B cell (primary cell): ENCODE measurements at regions not wholly inside any gene's neighbourhood (a gene's known extent, or its start where the extent isn't known, plus 50 kb on each side); places are given as distances from the start of the nearest gene placed in this dataset.

Experiments
- ATAC-seq: fragments of 200-7000 bp; cut with Tn5 transposase; one replicate; pipeline ENCODE4 v1.10.0; 2021; ENCODE audit warnings: low read depth, mild to moderate bottlenecking, moderate number of reproducible peaks, moderate library complexity
- CTCF ChIA-PET: fragments of 350-600 bp; sonication (Branson Sonifier 250); formaldehyde crosslinking; loops from one replicate; lab custom pipeline; 2021; ENCODE audit warnings: antibody characterized with exemption, inconsistent platforms; lab: Charles Lee
- POLR2A ChIA-PET: fragments of 350-600 bp; sonication (Branson Sonifier 250); formaldehyde crosslinking; loops from one replicate; lab custom pipeline; 2021; ENCODE audit warnings: antibody characterized with exemption; lab: Charles Lee
- DNase-seq: peaks from one replicate; pipeline ENCODE4 v3.0.0; 2013
- H2AFZ ChIP-seq: 2 replicates; pipeline ENCODE4 v1.6.1; 2012; ENCODE audit warnings: mild to moderate bottlenecking, low read depth, low read length; ENCODE audit not compliant: insufficient read depth, poor library complexity, severe bottlenecking
- H3K27ac ChIP-seq, 2 donors: 1 replicate in 1 of 2; 2 replicates in 1 of 2; pipeline ENCODE4 v1.5.1; 2012 to 2013; ENCODE audit warnings: low read length in 2 of 2, mild to moderate bottlenecking in 2 of 2, moderate library complexity in 1 of 2
- H3K27me3 ChIP-seq, 4 experiments: fragments of 200-600 bp in 1 of 4; sonication (generic) in 1 of 4; replicated peaks in 1 of 4; 1 replicate in 2 of 4; 2 replicates in 2 of 4; pipeline versions ENCODE4 v1.6.1 to v1.7.0; 2013 to 2016; ENCODE audit warnings: low read length in 3 of 4, mild to moderate bottlenecking in 2 of 4, mixed read lengths in 1 of 4, moderate library complexity in 1 of 4; ENCODE audit not compliant: insufficient read depth in 4 of 4, control insufficient read depth in 3 of 4; ENCODE audit errors: control extremely low read depth in 1 of 4
- H3K36me3 ChIP-seq, 2 experiments: replicated peaks in 1 of 2; 1 replicate in 1 of 2; 2 replicates in 1 of 2; pipeline versions ENCODE4 v1.6.1 to v1.7.1; 2013; ENCODE audit warnings: low read length in 1 of 2; ENCODE audit not compliant: insufficient read depth in 2 of 2, control insufficient read depth in 1 of 2; ENCODE audit errors: control extremely low read depth in 1 of 2, extremely low read depth in 1 of 2
- H3K4me1 ChIP-seq, 2 donors: fragments of 200-600 bp in 1 of 2; sonication (generic) in 1 of 2; 1 replicate in 1 of 2; 2 replicates in 1 of 2; pipeline versions ENCODE4 v1.5.1 to v1.6.1; 2013 to 2017; ENCODE audit warnings: low read length in 2 of 2; ENCODE audit not compliant: control insufficient read depth in 2 of 2, insufficient read depth in 2 of 2
- H3K4me2 ChIP-seq: replicated peaks from 2 replicates; pipeline ENCODE3; 2012; ENCODE audit warnings: mild to moderate bottlenecking, low read depth, low read length; ENCODE audit not compliant: poor library complexity, severe bottlenecking
- H3K4me3 ChIP-seq, 5 experiments: fragments of 200-600 bp in 1 of 5; sonication (generic) in 1 of 5; 1 replicate in 3 of 5; 2 replicates in 2 of 5; pipeline versions ENCODE4 v1.5.1 to v1.7.0; 2011 to 2016; ENCODE audit warnings: low read length in 4 of 5, mild to moderate bottlenecking in 4 of 5, low read depth in 2 of 5, control low read depth in 1 of 5, moderate library complexity in 1 of 5; ENCODE audit not compliant: insufficient read depth in 1 of 5; ENCODE audit errors: control extremely low read depth in 1 of 5, extremely low read depth in 1 of 5
- H3K79me2 ChIP-seq: fragments of 200-600 bp; sonication (generic); one replicate; pipeline ENCODE4 v1.6.0; 2016; ENCODE audit warnings: low read length; ENCODE audit not compliant: control insufficient read depth, insufficient read depth
- H3K9ac ChIP-seq: fragments of 200-600 bp; sonication (generic); 2 replicates; pipeline ENCODE4 v1.6.1; 2017; ENCODE audit warnings: mild to moderate bottlenecking, low read length, moderate library complexity
- H3K9me3 ChIP-seq, 3 donors: one replicate each; pipeline versions ENCODE4 v1.6.1 to v1.7.1; 2013; ENCODE audit warnings: low read length in 2 of 3; ENCODE audit not compliant: control insufficient read depth in 2 of 3, insufficient read depth in 1 of 3; ENCODE audit errors: control extremely low read depth in 1 of 3
- H4K20me1 ChIP-seq: 2 replicates; pipeline ENCODE4 v1.6.0; 2012; ENCODE audit warnings: mild to moderate bottlenecking, low read length; ENCODE audit not compliant: insufficient read depth, control insufficient read depth, poor library complexity, severe bottlenecking
- H3K27ac Mint-ChIP-seq: one replicate; pipeline ENCODE4 v1.8.0; 2021; ENCODE audit warnings: mixed read lengths
- H3K27me3 Mint-ChIP-seq: one replicate; pipeline ENCODE4 v1.8.0; 2021; ENCODE audit warnings: mixed read lengths
- H3K4me1 Mint-ChIP-seq: one replicate; pipeline ENCODE4 v1.8.0; 2021; ENCODE audit warnings: mixed read lengths
- H3K4me3 Mint-ChIP-seq: one replicate; pipeline ENCODE4 v1.8.0; 2021; ENCODE audit warnings: mixed read lengths
- H3K9me3 Mint-ChIP-seq: one replicate; pipeline ENCODE4 v1.8.0; 2022; ENCODE audit warnings: mixed read lengths; ENCODE audit not compliant: insufficient read depth
- EZH2 ChIP-seq: IDR thresholded peaks from 2 replicates; pipeline ENCODE4 v1.6.1; 2012; ENCODE audit warnings: borderline replicate concordance, low read depth, mild to moderate bottlenecking, moderate library complexity, low read length; ENCODE audit not compliant: insufficient read depth, poor library complexity, severe bottlenecking
- WGBS: methylation state at CpG from one replicate; pipeline ENCODE4 v1.1.5; 2013; ENCODE audit warnings: missing lambda C conversion rate; ENCODE audit not compliant: insufficient coverage; 5-methylcytosine and 5-hydroxymethylcytosine counted together
- intact Hi-C: fragments of 100-400 bp; cut with micrococcal nuclease; formaldehyde crosslinking; loops from one replicate; pipeline ENCODE4 v1.10.0; 2022
- TF ChIP-seq, protein P1 (sequence below): fragments of 200-600 bp; IDR thresholded peaks from one replicate; pipeline ENCODE4 v1.8.0; 2022; ENCODE audit warnings: antibody characterized with exemption, mild to moderate bottlenecking

DNA sequence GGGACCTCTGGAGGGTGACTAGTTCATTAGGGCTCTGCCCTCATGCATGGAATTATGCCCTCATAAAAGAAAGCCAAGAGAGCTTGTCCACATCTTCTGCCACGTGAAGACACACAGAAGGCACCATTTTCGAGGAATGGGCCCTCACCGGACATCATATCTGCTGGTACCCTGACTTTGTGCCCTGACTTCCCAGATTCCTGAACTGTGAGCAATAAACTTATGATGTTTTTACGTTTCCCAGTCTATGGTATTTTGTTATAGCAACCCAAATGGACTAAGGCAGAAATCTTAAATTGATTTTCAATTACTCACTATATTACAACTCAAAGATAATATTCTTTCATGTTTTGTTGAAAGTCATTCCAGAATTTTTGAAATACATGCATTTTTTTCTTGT is 163.8 kb upstream of the PAPPA start:
- H3K4me3 ChIP-seq = no peak overlapping the region
- H3K36me3 ChIP-seq = no peaks in the 10 kb centered on the region
- H4K20me1 ChIP-seq = no peaks in the 10 kb centered on the region
- CTCF ChIA-PET = no interaction called here
- Mint-ChIP-seq H3K27me3 (no peaks in the 10 kb centered on the region), H3K27ac (no peak overlapping the region), H3K9me3 (no peaks in the 10 kb centered on the region), H3K4me3 (no peak overlapping the region), H3K4me1 (no peaks in the 10 kb centered on the region)
- no peak overlapping the region for H3K9ac ChIP-seq
- intact Hi-C loops = no loop called here
- H3K4me1 ChIP-seq = no peaks in the 10 kb centered on the region
- H3K79me2 ChIP-seq = no peaks in the 10 kb centered on the region
- H3K27ac ChIP-seq = no peak overlapping the region
- ATAC-seq = no peak
- H2AFZ ChIP-seq = no peak overlapping the region
- no peak for TF ChIP-seq EZH2
- TF ChIP-seq, protein P1, sequence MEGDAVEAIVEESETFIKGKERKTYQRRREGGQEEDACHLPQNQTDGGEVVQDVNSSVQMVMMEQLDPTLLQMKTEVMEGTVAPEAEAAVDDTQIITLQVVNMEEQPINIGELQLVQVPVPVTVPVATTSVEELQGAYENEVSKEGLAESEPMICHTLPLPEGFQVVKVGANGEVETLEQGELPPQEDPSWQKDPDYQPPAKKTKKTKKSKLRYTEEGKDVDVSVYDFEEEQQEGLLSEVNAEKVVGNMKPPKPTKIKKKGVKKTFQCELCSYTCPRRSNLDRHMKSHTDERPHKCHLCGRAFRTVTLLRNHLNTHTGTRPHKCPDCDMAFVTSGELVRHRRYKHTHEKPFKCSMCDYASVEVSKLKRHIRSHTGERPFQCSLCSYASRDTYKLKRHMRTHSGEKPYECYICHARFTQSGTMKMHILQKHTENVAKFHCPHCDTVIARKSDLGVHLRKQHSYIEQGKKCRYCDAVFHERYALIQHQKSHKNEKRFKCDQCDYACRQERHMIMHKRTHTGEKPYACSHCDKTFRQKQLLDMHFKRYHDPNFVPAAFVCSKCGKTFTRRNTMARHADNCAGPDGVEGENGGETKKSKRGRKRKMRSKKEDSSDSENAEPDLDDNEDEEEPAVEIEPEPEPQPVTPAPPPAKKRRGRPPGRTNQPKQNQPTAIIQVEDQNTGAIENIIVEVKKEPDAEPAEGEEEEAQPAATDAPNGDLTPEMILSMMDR = no peak
- no peaks in the 10 kb centered on the region for H3K9me3 ChIP-seq
- no peaks in the 10 kb centered on the region for H3K27me3 ChIP-seq
- POLR2A ChIA-PET = no interaction called here
- WGBS = 69% methylated on average over 3 of the region's 4 CpGs
- DNase-seq = no peak
- H3K4me2 ChIP-seq = no peak overlapping the region

DNA sequence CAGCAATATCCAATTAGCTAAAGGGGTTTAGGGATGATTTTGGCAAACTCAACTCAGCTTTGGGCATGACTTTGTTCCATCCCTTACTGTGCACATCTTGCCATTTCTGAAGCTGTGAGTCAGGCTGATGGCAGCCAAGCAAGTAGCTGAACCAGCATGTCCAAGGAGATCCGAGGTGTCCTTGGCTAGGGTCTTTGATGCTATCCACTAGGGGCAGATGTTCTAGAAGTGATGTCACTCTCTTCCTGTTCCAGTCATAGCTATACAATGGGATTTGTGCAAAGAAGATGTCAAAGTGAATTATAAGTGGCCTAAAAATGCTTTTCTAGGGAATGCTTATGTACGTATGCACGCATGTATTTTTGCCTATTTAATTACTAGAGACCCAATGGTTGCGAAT is 160.8 kb upstream of the PAPPA start:
- DNase-seq (no peak), ATAC-seq (no peak)
- POLR2A ChIA-PET = no interaction called here
- Mint-ChIP-seq H3K4me3 (no peak overlapping the region), H3K27ac (no peak overlapping the region), H3K27me3 (no peaks in the 10 kb centered on the region), H3K9me3 (no peaks in the 10 kb centered on the region), H3K4me1 (no peaks in the 10 kb centered on the region)
- Histone ChIP-seq H4K20me1 (no peaks in the 10 kb centered on the region), H3K4me3 (no peak overlapping the region), H3K27me3 (no peaks in the 10 kb centered on the region), H3K27ac (no peak overlapping the region), H3K9me3 (no peaks in the 10 kb centered on the region), H2AFZ (no peak overlapping the region), H3K9ac (no peak overlapping the region), H3K36me3 (no peaks in the 10 kb centered on the region), H3K4me2 (no peak overlapping the region), H3K79me2 (no peaks in the 10 kb centered on the region), H3K4me1 (no peaks in the 10 kb centered on the region)
- intact Hi-C loops = no loop called here
- WGBS = no CpG with 5 or more reads among the region's 4 CpGs
- TF ChIP-seq, protein P1 = no peak
- no peak for TF ChIP-seq EZH2
- CTCF ChIA-PET = no interaction called here
